GM18508 (cell line): ENCODE measurements at regions not wholly inside any gene's neighbourhood (a gene's known extent, or its start where the extent isn't known, plus 50 kb on each side); places are given as distances from the start of the nearest gene placed in this dataset.

Source experiments
- ATAC-seq: cut with Tn5 transposase; IDR thresholded peaks from one replicate; pipeline ENCODE4 v1.9.1; 2021; ENCODE audit warnings: moderate number of reproducible peaks; ENCODE audit not compliant: insufficient read depth, unreplicated experiment

DNA sequence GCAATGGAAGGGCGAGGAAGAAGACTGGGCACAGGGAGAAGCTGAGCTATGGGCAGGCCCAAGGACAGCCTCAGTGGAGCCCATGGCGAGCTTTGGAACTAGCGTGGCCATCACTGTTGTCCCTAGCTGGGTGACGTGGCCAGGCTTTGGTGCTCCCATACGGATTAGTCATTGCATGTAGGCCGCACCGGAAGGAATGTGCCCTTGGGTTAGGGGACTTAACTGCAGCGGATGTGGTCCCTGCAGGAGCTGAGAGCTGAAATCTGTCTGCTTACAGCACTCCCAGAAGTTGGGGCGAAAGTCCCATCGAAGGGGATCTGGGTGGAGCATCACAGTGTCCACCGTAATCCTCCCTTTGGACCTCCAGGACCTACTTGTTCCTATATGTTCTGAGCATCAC, 133.7 kb downstream of the PAPOLA start:
- no peak for ATAC-seq

GRCh38 chr14:96637521-96637920, 135.3 kb downstream of the PAPOLA start:
- no peak for ATAC-seq

- ATAC-seq = no peak
Measured at GRCh38 chr14:96638041-96638855, 136.1 kb downstream of the PAPOLA start.

- ATAC-seq = no peak
Measured at GRCh38 chr14:96639550-96639949, 137.4 kb downstream of the PAPOLA start.

DNA sequence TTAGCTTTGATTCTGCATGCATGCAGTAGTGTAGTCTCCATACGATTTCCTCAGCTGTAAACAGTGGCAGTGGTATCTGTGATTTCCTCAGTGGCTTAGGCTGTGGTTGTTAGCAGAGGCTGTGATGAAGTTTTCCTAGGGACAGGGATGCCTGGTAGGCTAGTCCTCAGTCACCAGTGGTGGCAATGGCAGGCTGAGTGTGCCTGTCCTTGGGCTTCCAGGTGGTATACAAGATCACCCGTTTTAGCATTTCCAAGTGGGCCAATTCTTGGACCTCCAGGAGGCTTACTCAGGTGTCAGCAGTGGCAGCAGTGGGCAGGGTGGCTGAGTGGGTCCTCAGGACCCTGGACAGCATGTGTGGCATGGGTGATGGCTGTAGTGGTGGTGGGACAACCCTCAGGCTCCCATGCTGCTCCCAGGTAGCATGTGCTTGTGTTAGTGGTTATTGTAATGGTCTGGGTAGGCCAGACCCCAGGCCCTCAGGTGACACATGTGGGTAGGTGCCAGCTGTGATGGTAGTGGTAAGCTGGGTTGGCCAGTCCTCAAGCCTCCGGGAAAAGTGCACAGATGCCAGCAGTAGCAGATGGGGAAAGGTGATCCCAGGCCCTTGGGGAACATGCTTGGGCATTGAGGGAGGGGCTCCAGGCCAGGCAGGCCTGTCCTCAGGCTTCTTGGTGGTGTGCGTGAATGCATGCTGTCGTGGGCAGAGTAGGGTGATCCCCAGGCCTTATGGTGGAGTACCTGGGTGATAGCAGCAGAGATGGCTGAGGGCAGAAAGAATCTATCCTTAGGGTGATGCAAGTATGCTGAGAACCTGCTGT, 146.5 kb downstream of the PAPOLA start:
- ATAC-seq = no peak

- no peak for ATAC-seq
Measured at GRCh38 chr14:96649327-96649601, 147.1 kb downstream of the PAPOLA start.

GRCh38 chr14:96653597-96653996, 143.6 kb upstream of the VRK1 start:
- ATAC-seq = no peak

DNA sequence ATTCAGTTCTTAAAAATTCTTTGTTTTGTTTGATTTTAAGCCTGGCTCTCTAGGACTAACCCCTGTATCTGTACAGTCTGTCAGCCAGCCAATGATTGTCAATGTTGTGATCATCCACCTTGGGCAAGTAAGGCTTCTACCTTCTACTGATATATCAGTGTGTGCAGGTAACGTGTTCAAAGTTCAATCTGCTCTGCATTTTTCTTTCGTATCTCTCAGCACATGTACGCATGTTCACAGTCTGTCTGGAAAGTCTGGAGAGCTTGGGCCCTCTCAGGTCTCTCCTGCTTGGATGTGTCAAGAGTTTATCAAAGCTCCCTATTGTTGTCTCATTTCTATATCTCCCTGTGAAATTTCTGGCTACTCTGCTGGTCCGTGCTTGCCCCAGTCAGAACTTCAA, 138.6 kb upstream of the VRK1 start:
- no peak for ATAC-seq

GRCh38 chr14:96660123-96660522, 137.1 kb upstream of the VRK1 start:
- no peak for ATAC-seq

GRCh38 chr14:96660667-96661066, 136.5 kb upstream of the VRK1 start:
- ATAC-seq = no peak

DNA sequence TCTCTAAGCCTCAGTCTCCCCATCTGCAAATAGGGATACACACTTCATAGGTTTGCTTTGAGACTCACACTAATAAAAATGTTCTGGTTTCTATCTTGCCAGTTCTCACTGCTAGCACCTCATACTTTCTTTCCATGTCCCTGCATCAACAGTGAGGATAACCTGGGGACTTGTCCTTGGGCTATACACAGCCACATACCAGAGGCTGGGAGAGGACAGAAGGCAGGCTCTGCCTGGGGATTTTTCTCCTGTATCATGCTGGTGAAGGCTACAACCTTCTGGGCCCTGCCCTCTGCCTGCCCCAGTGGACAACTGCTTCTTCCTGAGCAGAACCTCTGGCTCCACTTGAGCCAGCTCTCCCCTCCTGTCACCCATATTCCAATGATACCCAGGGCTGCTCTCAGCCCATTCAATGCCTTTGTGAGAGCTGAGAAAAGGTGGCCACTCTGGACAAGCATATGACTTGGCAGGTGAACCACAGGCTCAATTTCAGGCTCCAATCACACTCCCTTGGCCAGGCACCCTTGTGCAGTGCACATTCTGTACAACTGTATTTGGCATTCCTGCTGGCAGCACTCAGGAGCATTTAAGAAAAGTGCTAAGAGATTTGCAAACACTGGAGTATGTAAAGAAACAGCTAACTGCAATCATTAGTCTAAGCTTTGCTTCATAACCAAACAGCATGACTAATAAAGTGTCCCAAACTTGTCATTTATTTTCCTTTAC, 135.8 kb upstream of the VRK1 start:
- no peak for ATAC-seq

DNA sequence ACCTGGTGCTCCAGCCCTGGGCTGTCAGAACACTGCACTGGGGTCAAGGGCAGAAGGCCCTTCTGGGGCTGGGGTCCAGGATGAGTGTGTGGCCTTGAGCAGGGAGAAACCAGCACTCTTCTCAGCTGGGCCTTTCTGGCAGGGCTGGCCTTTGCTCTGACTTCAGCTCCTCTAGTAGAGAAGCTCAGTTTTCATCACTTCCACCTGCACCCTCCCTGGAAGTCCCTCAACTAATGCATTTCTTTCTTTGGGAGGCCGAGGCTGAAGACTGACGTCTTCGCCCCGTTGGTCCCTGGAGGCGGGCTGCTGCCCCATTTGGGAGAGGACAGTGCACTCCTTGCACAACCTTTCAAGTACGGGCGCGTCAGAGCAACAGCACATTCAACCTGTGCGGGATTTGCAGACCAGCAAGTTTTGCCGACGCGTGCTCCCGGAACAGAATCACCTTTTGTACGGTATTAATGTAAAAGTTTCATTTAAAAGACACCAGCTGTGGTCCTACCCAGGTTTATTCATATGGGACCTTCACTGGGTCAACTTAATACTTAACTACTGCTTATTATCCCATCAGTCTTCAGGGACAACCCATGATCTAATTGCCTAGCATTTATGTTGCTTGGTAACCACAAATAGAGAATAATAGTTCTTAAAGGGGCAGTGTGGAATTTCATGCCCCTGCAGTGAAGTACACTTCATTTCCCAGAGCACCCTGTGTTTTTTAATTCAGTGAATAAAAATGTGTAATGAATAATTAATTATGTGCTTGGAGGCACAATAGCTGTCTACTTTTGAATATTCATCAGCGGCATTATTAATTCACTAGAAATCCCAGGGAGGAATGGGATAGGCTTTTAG, 134.8 kb upstream of the VRK1 start:
- no peak for ATAC-seq

- no peak for ATAC-seq
Measured at GRCh38 chr14:96663076-96663475, 134.1 kb upstream of the VRK1 start.

GRCh38 chr14:96663491-96664067, 133.6 kb upstream of the VRK1 start:
- no peak for ATAC-seq

GRCh38 chr14:96666088-96666487, 131.1 kb upstream of the VRK1 start:
- ATAC-seq = no peak

- no peak for ATAC-seq
Measured at GRCh38 chr14:96670391-96670790, 126.8 kb upstream of the VRK1 start.

- no peak for ATAC-seq
Measured at GRCh38 chr14:96671218-96671617, 126.0 kb upstream of the VRK1 start.

DNA sequence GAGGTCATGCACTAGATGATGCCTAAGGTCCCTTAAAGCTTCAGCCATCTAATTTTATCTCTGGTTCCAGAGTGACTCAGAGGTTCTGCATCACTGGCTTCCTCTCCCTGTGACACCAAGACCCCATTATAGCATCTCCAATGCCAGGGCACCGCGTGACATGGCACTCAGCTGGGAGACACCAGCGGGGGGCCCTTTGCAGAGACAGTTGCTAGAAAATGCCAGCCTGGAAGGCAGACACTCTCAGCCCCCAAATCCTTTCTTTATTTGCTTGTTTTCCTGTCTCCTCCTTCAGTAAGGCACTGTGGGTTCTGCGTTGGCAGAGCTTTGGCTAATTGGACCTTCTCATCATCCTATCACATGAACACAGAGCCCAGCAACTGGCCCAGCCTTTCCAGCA, 123.5 kb upstream of the VRK1 start:
- no peak for ATAC-seq

DNA sequence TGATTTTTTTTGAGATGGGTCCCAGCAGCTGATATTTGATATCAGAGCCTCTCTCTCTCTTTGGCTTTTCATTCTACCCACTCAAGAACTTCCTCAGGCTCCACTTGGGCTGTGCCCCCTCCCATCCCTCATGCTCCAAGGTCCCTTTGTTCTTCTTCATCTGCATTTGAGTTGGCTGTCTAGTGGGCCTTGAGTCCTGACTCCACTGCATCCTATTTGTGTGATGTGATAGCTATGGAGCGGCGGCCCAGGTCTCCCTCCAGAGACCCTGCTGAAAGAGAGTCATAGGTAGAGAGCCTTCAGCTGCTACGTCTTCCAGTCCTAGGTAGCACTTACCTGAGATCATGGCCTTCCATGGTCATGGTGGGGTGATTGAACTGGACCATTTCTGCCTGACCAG, 123.1 kb upstream of the VRK1 start:
- no peak for ATAC-seq

DNA sequence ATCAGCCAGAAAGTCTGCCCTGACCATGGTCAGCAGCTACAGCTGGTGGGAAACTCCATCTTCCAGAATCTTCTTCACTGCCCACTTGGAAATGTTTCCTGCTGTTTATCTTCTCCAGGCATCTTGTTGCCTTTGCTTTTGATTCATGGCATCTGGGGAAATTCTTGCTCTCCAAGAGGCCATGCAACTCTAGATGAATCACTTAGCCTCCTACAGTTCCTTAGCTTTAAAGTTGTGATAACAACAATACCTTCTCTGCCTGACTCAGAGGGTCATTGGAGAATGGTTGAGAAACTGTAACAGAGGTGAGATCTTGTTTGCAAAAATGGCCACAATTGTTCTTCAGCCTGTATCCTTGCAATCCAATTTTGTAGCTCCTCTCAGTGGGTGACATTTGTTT, 121.0 kb upstream of the VRK1 start:
- ATAC-seq = no peak
